Mesothelial cell of epicardium (in vitro differentiated cells): ENCODE measurements at regions not wholly inside any gene's neighbourhood (a gene's known extent, or its start where the extent isn't known, plus 50 kb on each side); places are given as distances from the start of the nearest gene placed in this dataset.
A peak's percentile ranks its signal among the peaks of the same experiment; 100 is the strongest.

Source experiments
- DNase-seq, 2 experiments: peaks; one replicate each; pipeline ENCODE4 v3.0.0; 2021; ENCODE audit warnings: low spot score in 2 of 2; ENCODE audit not compliant: unreplicated experiment in 2 of 2
- H3K27ac Mint-ChIP-seq: 2 replicates; pipeline ENCODE4 v1.8.0; 2021; ENCODE audit warnings: mixed read lengths
- H3K27me3 Mint-ChIP-seq: 2 replicates; pipeline ENCODE4 v1.8.0; 2021; ENCODE audit warnings: low read depth, mixed read lengths
- H3K36me3 Mint-ChIP-seq: 2 replicates; pipeline ENCODE4 v1.8.0; 2021; ENCODE audit warnings: mixed read lengths
- H3K4me1 Mint-ChIP-seq: 2 replicates; pipeline ENCODE4 v1.8.0; 2021; ENCODE audit warnings: mixed read lengths
- H3K4me3 Mint-ChIP-seq: 2 replicates; pipeline ENCODE4 v1.8.0; 2021; ENCODE audit warnings: mild to moderate bottlenecking, moderate library complexity, mixed read lengths
- H3K9me3 Mint-ChIP-seq: 2 replicates; pipeline ENCODE4 v1.8.0; 2021; ENCODE audit warnings: mixed read lengths
- TF ChIP-seq, protein P1 (sequence below): fragments of 200-600 bp; sonication (generic); IDR thresholded peaks from one replicate; pipeline ENCODE4 v1.5.0; 2021; ENCODE audit warnings: antibody characterized with exemption; ENCODE audit not compliant: unreplicated experiment

DNA sequence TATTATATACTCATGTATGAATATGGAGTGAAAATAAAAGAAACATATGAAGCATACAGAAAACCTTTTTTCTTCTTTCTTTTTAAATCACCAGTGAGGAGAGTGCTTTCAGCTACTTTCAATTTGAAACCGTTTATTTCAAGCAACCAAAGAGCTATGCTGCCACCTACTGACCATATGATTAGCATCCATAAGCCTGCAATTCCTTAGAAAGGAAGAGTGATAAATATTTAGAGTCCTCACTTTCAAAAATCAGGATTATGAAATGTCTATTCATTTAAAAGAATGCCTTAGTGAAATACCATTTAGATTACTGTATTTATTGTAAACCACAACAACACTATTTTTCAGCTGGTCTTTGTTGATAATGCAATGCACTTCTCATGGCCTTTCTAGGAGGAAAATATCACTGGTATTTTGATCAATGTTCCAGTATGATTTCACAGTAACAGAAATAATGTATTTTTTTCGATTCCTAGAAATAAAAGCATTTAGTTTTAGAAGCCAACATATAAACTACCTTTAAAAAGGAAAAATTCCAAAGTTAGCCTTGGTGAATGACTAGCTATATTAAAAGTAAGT lies 667.6 kb downstream of the PCDH18 start:
- Mint-ChIP-seq H3K27ac (no peak overlapping the region), H3K9me3 (no peaks in the 10 kb centered on the region), H3K36me3 (no peaks in the 10 kb centered on the region), H3K4me3 (no peak overlapping the region), H3K4me1 (peaks cover 33% of the 10 kb centered on the region), H3K27me3 (no peaks in the 10 kb centered on the region)
- TF ChIP-seq, protein P1, sequence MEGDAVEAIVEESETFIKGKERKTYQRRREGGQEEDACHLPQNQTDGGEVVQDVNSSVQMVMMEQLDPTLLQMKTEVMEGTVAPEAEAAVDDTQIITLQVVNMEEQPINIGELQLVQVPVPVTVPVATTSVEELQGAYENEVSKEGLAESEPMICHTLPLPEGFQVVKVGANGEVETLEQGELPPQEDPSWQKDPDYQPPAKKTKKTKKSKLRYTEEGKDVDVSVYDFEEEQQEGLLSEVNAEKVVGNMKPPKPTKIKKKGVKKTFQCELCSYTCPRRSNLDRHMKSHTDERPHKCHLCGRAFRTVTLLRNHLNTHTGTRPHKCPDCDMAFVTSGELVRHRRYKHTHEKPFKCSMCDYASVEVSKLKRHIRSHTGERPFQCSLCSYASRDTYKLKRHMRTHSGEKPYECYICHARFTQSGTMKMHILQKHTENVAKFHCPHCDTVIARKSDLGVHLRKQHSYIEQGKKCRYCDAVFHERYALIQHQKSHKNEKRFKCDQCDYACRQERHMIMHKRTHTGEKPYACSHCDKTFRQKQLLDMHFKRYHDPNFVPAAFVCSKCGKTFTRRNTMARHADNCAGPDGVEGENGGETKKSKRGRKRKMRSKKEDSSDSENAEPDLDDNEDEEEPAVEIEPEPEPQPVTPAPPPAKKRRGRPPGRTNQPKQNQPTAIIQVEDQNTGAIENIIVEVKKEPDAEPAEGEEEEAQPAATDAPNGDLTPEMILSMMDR, result peak; percentile 64
- no peak for DNase-seq

DNA sequence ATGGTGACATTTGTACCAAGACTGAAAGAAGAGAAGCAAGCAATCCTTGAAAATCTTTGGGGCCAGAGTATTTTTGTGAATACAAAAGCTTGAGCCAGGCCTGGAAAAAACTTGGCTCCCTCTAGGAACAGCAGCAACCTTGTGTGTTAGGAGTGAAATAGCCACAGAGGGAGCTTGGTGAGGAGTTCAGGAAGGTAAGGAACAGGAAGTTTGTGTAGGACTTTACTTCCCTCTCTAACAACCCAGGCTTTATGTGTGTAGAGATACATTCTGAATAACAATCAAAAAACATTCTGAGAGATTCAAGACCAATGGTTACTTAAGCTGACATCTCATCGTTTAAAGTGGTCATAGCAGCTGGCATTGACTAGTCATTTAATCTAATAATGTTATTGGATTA lies 668.5 kb downstream of the PCDH18 start:
- peaks cover 36% of the 10 kb centered on the region for H3K4me1 Mint-ChIP-seq
- no peak overlapping the region for H3K4me3 Mint-ChIP-seq
- H3K27me3 Mint-ChIP-seq, result no peaks in the 10 kb centered on the region
- no peaks in the 10 kb centered on the region for H3K9me3 Mint-ChIP-seq
- no peaks in the 10 kb centered on the region for H3K36me3 Mint-ChIP-seq
- TF ChIP-seq, protein P1, result no peak
- no peak for DNase-seq
- H3K27ac Mint-ChIP-seq, result peak overlapping the region; percentile 86

DNA sequence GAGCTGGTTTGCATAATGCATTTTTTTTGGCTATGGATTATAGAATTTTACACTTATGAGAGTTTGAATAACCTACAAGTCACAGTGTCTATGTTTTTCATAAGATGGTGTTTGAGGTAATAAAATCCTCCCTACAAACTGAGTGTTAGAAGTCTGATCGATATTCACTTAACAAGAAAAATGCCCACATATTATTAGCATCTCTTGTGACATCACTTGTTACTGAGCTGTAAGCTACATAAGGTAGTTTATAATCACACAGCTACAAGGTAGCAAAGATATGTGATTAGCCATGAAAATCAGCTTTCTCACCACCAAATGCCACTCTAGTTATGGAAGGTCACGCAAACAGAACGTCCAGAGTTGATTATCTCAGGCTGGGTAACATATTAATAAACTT lies 669.6 kb downstream of the PCDH18 start:
- H3K27me3 Mint-ChIP-seq, result no peaks in the 10 kb centered on the region

DNA sequence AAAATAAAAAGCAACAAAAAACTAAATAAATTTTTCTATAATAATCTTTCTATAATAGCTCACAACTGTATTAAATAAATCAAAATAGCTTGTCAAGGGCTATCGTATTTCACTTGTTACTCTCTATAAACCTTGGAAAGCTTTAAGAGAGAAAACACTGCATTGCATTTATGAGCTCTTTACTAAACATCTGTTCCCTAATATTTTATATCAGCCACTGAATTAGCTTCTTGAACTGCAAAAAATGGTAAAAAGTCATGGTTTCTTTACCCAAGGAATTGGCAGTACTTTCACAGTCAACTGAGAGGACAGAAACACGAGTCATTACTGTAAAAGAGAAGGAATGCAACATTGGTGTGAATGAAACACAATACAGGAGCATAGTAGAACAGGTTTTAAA lies 671.2 kb downstream of the PCDH18 start:
- H3K9me3 Mint-ChIP-seq, result no peaks in the 10 kb centered on the region
- no peak overlapping the region for H3K4me3 Mint-ChIP-seq
- H3K27ac Mint-ChIP-seq, result no peak overlapping the region
- no peak for DNase-seq
- peaks cover 36% of the 10 kb centered on the region for H3K4me1 Mint-ChIP-seq
- no peaks in the 10 kb centered on the region for H3K27me3 Mint-ChIP-seq
- TF ChIP-seq, protein P1, result no peak
- no peaks in the 10 kb centered on the region for H3K36me3 Mint-ChIP-seq

More for the DNA sequence above, 669.6 kb downstream of the PCDH18 start:
- no peak overlapping the region for H3K4me3 Mint-ChIP-seq
- TF ChIP-seq, protein P1, result no peak
- no peak for DNase-seq
- H3K36me3 Mint-ChIP-seq, result no peaks in the 10 kb centered on the region
- H3K4me1 Mint-ChIP-seq, result peaks cover 36% of the 10 kb centered on the region
- H3K9me3 Mint-ChIP-seq, result no peaks in the 10 kb centered on the region
- no peak overlapping the region for H3K27ac Mint-ChIP-seq

DNA sequence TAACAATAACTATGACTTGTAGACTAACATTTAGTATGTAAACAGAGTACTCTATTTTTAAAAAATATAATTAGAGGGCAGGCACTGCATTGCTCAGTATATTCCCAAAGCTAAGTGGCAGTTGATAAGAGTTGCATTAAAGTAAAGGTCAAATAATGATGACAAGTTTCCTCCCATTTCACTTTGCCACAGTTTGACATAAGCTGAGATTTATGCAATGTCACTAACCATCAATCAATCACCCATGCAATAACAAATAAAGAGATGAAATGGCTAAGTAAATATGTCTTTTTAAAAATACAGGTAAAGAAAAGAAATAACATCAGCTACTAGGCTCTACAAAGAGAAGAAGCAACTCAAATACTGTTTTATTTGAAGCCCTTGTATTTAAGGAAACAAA lies 673.4 kb downstream of the PCDH18 start:
- no peak overlapping the region for H3K4me3 Mint-ChIP-seq
- H3K9me3 Mint-ChIP-seq, result peaks cover 18% of the 10 kb centered on the region
- TF ChIP-seq, protein P1, result no peak
- H3K27ac Mint-ChIP-seq, result no peak overlapping the region
- no peaks in the 10 kb centered on the region for H3K27me3 Mint-ChIP-seq
- peaks cover 24% of the 10 kb centered on the region for H3K4me1 Mint-ChIP-seq
- DNase-seq, result no peak
- H3K36me3 Mint-ChIP-seq, result peaks cover 2% of the 10 kb centered on the region

DNA sequence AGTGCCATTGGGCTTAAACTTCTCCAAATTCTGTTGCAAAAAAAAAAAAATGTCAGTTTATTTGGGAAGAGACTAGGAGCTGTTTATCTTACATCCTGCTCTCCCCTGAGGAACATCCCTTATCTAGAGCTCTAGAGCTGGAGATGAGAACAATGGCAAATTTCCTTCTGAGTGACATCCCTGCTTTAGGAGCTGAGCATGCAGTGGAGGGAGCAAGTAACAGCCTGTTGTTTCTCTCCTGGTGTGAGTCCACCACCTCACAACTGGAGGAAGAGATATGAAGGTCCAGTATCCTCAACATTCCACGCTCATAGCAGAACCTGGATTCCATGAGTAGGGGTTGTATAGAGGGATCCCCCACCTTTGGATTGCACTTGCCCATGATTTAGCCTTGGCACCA lies 676.4 kb downstream of the PCDH18 start:
- Mint-ChIP-seq H3K4me1 (peaks cover 9% of the 10 kb centered on the region), H3K36me3 (peaks cover 2% of the 10 kb centered on the region), H3K4me3 (no peak overlapping the region), H3K27ac (no peak overlapping the region), H3K27me3 (no peaks in the 10 kb centered on the region), H3K9me3 (peaks cover 18% of the 10 kb centered on the region)
- TF ChIP-seq, protein P1, result no peak
- DNase-seq, result no peak
